Amniotic epithelial cell (primary cell): ENCODE measurements at regions not wholly inside any gene's neighbourhood (a gene's known extent, or its start where the extent isn't known, plus 50 kb on each side); places are given as distances from the start of the nearest gene placed in this dataset.
"Not testable (repeated sequence)": the region's sequence is repeated elsewhere in the genome, so short reads cannot be mapped to it uniquely, and the experiment has no call there.

Experiments used
- DNase-seq: peaks from one replicate; pipeline ENCODE4 v3.0.0-alpha.2; 2010; ENCODE audit warnings: low read depth

DNA sequence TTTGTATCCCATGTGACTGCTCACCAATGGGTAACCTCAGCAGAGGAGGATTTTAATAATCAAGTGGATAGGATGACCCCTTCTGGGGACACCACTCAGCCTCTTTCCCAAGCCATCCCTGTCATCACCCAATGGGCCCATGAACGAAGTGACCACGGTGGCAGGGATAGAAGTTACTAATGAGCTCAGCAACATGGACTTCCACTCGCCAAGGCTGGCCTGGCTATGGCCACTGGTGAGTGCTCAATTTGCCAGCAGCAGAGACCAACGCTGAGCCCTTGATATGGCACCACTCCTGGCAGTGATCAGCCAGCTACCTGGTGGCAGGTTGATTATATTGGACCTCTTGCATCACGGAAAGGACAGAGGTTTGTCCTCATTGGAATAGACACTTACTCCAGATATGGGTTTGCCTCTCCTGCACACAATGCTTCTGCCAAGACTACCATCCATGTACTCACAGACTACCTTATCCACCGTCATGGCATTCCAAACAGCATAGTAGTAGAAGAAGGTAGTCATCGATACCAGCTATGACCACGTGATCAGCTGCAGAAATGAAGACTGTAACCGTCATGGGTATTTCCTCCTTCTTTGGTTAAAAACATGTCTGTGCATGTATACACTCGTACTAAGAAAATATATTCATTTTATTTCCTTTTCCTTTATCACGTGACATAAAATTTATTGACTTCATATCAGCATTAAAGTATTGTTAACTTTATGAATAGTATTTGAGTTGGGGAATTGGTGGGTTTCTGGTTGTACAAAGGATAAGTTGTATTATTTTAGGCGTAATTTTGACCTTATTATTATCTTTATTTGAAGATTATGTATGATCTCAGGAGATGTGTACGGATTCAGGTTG lies 562.6 kb downstream of the PTPRU start:
- DNase-seq, result no peak

DNA sequence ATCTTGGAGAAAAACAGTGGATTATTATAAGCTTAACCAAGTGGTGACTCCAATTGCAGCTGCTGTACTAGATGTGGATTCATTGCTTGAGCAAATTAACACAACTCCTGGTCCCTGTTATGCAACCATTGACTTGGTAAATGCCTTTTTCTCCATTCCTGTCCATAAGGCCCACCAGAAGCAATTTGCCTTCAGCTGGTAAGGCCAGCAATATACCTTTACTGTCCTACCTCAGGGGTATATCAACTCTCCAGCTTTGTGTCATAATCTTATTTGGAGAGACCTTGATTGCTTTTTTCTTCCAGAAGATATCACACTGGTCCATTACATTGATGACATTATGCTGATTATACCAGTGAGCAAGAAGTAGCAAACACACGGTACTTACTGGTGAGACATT lies 560.8 kb downstream of the PTPRU start:
- not testable (repeated sequence) for DNase-seq

DNA sequence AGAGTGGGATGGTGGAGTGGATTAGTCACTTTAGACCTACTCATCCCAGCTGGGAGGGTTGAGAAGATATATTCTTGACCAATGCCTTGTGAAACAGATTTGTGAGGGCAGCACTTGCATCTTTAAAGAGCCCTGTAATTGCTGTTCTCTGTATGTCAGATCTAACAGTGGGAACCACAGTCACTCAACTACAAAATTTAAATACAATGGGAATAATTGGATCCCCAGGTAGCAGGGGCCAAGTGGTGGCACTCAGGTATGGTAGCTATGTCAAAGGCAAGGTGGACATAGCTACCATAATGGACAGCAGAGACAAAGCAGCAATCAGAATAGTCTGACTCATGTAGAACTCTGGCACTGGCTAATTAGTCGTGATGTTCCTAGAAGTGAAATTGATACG lies 559.6 kb downstream of the PTPRU start:
- not testable (repeated sequence) for DNase-seq

DNA sequence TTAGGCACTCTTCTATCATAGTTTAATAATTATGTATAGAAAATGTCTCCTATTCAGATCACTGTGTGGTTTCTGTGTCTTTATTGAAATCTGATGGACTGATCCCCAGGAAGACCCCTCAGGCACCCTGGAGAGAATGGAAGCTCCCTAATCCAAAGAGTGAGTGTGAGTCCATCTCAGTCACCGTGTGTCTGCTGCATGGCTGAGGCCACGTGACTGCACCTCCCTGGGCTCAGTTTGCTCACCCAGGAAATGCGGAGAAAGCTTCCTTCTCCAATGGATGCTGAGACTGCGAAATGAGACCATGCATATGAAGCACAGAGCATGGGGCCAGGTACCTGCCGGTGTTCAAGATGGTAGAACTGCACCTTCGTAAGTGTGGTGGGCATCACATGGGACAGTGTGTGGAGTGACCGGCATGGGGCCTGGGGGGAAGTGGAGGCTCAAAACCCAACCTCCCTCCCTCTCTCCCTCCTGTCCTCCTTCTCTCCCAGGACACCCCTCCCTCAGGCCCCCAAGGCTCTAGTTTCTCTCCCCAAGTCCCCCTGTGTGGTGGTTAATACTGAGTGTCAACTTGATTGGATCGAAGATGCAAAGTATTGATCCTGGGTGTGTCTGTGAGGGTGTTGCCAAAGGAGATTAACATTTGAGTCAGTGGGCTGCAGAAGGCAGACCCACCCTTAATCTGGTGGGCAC lies 557.5 kb downstream of the PTPRU start:
- no peak for DNase-seq

DNA sequence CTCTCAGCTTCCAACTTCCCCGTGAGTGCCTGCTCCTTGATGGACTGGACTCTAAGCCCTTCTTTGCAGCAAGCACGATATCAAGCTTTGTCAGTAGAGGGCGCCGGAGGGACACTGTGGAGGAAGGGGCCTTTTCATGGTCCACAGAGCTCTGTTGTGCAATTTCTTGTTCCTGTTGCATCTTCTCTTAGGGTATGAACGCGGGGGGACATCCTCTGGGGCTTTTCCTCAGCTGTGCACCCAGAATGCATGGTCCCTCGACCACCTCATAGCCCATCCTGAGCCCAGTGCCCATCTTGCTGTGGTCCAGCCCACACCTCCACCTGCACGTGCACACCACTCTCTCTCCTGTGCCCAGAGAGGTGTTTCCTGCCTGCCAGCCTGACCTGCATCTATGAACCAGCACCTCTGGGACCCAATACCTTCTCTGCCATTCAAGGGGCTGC lies 556.8 kb downstream of the PTPRU start:
- DNase-seq, result peak; percentile 62

DNA sequence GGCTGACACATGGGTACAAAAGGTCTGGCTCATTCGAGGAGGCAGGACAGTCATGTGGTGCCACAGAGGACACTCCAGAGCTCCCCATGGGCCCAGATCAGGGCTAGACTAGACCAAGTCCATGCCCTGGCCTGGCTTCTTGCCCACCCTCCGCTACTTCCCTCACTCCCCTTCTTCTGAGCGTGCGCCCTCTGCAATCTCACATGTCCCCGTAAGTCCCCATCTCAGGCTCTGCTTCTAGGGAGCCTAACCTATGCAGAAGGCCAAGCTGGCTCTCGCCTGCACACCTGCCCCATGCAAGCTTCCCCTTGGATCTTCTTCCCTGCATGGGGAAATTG lies 553.6 kb downstream of the PTPRU start:
- DNase-seq, result no peak

DNA sequence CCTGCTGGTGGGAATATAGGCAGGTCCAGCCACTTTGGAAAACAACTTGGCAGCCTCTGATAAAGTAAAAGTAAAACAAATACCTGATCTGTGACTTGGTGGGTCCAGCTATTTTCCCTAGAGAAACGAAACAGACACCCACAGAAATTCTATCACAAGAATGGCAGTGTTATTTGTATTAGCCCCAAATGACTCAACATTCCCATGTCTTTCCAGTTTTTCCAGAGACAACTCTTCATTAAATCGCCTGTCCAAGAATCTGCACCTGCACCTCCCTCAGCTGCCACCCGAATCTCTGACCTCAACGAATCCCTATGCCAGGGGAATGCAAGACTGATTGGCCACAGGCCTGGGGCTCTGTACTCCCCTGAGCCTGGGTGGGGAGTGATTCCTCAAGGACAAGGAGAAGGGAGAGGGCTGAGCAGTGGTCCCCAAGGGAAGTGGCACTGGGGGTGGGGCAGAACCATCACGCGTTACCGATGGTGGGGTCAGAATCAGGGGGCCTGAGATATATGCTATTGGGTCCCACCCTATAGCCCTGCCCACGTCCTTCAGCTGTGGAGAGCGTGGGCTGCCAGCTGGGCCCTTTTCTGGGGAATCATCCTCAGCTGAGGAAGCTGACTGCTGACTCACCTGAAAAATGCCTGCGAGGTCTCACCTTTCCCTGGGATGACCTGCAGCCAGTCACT lies 553.0 kb downstream of the PTPRU start:
- no peak for DNase-seq

DNA sequence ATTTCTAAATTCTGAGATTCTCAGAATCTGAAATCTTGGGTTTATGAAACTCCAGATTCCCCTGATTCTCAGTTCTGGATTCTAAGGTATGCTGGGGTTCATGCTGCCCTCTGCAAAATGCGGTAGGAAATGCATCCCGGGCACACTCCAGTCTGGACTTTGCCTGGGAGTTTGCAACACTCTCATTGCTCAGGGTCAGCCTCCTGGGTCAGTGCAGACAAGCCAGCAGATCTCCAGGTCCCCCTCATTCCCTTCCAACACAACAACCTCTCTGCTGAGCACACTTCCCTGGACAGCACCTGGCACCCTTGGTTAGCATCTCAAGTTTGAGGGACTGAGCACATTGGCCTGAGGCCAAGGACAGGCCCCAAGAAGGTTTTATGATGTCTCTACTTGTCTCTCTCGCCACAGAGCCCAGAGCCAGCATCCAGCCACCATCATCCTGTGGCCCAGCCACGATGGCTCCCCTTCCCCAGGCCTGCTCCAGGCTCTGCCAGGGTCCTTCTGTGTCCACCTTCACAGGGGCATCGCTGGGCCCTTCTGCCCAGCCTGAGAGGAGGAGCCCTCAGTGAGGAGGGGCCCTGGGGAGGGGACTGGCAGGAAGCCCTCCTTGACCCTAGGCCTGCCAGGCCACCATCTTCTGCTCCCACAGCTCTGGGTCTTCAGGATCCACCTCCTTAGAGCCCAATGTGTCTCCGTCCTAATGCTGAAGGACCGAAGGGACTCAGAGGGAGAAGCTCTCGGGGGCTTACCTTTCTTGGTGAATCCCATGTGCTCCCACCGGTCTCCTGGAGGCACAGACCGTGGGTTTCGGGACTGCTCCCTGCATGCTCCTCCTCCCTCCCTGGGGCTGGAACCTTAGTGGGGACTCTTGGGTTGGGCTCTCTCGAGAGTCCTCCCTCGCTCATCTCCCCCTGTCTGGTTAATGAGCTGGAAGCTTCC lies 550.7 kb downstream of the PTPRU start:
- DNase-seq, result no peak

DNA sequence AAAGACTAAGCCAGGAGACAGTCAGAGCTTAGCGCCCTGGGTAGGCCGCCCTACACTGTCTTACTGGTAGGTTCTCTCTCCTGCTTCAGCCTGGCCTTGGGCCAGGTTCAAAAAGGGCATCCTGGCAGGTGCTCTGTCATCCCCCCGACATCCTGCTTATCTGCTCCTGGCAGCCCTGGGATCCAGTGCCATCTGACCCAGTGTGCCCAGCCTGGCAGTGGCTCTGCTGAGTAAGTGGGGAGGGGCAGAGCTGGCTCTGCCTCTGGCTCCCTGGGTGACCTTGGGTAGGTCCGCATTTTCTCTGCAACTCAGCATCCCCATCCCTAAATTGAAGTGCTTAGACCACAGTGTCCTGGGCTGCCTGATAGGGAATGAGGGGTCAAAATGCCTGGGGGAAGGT lies 549.9 kb downstream of the PTPRU start:
- DNase-seq, result no peak

DNA sequence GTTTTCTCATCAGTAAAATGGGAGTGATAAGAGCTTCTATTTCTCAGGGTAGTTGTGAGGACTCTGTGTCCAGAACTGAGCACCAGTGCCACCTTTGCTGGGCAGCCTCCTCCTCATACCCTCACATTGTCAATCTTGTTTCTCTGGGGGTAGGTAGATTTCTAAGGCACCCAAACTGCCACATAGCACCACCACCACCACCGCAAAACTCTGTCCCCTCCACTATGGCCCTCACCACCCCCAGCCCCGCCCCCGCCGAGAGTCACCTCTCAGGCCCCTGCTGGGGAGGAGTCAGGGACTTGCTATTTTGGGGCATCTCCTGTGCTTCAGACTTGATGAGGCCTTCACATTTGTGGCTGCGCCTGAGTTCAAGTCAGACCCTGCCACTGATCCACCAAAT lies 549.2 kb downstream of the PTPRU start:
- no peak for DNase-seq

DNA sequence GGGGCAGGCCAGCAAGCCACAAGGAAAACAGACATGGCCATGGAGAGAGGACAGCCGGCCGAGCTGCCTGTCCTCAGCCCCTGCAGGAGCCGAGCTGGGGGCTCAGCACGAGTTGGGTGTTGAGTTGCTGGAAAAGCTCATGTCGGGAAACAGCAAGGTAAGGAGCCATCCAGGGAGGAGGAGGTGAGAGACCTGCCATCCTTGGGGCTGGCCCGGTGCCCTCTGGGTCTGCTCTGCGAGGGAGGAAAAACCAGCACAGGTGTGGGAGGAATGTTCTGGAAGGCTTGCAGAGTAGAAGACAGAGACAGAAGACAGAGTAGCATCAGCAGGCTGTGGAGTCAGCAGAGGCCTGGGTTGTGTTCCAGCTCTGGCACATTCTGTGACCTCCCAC lies 548.8 kb downstream of the PTPRU start:
- DNase-seq, result no peak

DNA sequence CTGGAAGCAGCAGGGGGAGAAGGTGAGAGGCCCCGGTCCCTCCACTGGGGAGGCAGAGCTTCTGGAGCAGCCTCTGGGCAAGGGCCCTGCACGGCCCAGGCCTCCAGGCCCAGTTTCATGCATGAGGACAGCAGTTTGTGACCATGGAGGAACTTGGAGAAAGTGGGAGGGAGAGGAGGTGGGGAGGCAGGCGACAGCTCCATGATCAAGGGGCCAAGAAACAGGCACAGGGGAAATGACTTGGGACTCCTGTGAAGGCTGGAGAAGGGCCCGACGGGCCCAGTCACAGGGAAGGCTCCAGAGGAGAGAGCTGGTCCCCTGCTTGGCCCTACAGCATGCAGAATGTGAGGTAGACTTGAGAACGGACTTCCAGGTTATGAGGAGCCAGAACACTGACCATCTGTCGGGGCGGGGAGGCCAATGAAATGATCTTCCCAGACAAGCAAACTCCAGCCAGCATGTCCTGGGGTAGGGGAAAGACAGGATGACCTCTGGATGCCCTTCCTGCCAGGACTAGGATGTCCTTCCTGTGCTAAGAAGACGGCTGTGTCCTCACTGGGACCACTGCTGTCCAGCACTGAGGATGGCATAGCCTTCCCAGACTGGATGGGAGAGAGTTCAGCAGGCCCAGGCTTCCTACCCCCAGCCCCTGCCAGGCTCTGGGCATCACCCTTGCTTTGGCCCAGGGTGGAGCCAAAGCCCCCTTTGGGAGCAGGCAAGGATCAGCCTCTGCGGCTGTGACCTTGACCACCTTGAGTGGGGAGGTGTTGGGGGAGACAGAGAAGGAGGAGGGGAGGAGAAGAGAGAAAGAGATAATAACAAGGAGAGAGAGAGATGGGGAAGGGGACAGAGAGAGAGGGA lies 548.2 kb downstream of the PTPRU start:
- DNase-seq, result no peak

DNA sequence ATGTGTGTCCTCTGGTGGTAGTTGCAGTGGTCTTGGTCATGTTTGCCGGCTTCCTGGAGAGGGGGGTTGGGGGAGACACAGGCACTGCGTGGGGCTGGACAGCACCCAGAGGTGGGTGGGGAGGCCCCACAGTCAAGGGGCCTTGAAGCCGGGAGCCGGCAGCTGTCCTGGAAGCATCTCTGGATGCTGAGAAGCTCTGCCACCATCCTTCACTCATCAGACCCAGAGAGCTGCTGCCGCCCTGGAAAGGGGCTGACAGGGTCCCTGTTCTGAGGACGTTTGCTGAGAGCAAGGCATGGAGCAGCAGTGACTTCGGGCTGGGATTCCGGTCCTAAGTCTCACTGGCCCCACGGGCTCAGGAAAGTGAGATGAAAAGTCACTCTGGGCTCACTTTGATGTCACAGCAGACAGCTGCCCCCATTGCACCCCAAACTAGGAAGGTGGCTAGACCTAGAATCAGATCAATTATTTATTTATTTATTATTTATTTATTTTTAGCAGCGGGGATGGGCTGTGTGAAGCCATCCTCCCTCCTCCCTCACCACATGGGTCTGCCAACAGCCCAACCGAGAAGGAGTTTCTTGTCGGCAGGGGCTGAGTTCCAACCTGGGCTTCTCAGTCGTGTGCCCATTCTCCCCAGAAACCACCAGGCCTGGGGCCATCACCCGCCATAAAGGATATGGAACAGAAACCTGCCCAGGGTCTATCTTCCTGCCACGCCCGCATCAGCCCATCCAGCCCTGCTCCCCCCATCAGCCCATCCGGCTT lies 547.4 kb downstream of the PTPRU start:
- no peak for DNase-seq

DNA sequence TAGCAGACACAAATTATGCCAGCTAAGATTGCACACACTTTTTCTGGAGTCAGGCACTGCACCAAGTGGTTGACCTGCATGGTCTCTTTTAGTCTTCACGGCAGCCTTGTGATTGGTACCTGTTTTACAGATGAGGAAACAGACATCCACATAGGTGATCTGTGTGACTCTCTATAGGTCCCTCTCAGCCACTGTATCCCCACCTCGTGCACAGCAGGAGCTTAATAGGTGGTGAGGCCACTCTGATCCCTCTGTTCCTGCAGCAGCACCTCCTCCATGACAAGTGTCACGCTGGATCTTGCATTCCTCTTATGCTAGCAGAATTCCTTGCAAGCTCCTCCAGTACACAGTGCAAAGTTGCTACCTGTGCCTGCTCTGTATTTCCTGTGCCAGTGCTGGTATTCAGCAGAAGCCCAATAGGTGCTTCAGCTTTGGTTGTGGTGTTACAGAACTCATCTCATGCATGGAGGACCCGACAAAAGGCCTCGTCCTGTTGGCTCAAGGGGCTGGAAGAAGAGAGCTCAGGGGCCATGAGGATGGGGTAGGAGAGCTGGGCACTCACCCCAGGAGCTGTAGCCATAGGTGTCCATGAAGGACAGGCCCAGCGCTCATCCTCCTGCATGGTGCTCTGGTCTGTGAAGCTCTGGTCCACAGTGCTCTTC lies 546.7 kb downstream of the PTPRU start:
- DNase-seq, result no peak

DNA sequence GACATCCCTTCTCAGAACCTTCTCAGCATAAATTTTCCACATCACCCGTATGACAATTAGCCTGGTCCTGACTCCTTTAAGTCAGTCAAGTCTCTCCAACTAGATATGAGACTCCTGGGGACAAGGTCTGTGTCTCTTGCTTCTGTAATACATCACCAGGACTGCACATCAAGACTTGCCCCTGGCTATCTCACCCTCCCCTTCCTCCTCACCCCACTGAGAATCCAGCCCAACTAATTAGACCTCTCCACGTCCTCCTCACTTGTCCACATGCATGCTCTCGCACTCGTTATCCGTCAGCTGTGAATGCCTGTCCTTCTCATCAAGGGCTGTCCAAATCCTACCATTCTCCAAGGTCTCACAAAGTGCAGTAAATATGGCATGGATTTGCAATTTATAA lies 542.8 kb downstream of the PTPRU start:
- DNase-seq, result no peak

DNA sequence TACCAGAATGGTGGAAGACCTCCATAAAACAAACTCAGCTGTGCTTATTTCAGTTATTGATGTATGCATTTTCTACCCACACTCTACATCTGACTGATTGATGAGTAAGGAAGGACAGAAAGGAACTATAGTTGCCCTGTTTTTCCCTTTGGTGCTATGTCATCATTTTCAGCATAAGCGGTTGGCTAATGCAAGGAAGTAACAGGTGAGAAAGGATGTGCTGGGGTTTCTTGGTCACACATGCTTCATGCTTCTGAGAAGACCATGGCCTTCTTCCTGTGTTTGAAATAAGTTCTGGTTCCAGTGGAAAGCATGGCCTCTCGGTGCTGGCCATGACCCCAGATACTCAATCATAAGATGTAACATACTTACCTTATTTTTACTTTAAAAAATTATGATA lies 541.2 kb downstream of the PTPRU start:
- no peak for DNase-seq

DNA sequence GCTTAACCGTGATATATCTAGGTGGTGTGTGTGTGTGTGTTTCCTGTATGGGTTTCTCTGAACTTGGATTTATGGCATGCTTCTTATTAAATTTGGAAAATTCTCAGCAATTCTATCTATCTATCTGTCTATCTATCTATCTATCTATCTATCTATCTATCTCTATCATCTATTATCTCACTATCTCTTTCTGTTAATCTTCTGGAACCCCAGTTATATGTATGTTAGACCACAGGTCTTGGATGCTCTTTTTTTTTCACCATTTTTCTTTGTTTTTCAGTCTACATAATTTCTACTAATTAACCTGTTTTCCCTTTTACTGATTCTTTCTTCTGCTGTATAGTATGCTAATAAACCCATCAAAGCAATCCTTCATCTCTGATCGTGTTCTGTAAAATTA lies 538.0 kb downstream of the PTPRU start:
- no peak for DNase-seq

DNA sequence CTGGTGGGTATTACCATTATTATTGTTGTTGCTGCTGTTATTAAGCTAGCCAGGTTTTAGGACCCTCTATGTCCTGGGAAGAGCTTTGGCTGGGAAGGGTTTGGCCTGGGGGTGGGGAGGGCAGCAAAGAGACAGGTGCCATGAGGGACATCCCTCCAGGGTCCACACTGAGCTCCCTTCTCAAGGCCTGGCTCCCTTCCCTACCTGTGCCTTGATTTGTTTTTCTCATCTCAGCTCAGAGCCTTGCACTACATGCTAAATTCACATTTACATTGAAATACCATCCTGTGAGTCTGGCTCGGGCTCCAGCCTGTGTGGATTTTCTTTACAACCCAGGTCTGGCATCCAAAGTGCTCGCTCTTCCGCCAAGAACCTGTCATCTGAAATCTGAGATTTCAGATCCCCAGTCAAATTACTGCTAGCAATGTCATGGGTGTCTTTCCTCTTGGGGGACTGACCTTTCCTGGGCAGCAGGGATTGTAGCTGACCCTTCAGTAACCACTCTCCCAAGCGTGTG lies 536.3 kb downstream of the PTPRU start:
- no peak for DNase-seq

DNA sequence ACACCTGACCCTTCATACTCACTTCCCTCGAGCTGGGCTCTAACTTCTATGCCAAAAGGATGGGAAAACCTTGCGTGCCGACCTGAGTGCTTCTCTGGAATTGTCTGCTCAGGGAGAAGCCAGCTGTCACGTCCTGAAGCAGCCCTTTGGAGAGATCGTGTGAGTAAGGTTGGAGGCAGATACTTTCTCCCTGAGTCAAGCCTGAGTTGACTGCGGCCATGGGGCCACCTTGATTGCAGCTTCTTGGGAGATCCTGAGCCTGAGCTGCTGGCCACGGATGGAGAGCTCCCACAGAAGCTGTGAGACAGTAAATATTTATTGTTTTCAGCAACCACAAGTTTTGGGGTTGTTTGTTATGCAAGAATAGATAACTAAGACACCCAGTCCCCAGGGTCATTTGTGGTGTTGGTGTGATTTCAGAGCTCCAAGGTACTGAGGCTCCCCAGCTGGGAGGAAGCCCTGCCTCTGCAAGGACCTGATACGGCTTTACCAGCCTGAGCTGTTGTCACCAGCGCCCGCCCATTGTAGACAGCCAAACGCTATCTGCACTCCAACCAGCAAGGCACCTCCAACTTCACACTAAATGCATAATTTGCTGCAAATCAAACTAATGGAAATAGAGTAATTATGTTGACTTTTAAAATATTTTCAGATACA lies 531.6 kb downstream of the PTPRU start:
- no peak for DNase-seq
